ENCODE measurements at regions not wholly inside any gene's neighbourhood (a gene's known extent, or its start where the extent isn't known, plus 50 kb on each side); places are given as distances from the start of the nearest gene placed in this dataset.

DNA sequence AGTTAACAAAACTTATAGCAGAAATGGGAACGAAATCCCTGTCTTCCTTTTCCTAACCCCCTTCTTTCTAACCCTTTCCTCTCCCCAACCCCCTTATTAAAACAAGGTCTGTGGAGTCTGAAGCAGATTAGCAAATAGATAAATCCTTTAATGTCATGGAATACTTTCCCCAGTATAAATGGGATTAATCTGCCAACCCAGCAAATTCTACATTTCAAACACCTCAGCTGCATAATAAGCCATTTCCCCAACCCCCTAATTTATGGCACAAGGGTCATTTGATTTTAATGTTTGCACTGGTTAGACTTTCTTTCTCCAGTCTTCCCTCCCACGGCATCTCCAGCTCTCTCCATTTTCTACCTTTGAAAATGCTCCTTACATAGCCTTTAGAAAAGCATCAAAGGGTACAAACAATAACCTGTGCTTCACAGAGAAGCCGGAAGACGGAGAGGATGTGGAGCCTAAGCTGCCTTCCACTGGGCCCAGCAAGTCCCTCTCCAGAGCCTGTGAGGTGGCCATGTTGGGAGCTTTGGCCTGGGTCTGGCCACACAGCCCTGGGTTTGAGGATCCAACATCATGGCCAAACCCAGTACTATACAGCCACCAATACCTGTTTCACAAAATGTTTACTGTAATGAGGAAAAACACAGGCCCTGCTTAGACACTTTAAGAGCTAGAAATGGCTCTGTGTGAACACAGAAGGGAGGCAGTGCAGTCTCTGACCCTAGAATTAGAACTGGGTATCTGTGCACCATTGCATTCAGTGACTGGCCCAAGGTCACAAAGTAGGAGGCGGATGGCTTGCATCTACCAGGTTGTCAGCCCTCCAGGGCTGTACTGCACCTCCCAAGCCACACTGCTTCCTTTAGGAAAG, 56.9 kb upstream of the SPRY1 start:
- Mint-ChIP-seq H3K4me1 (ENCODE audit: low read depth) (no peaks in the 10 kb centered on the region), H3K9me3 (no peaks in the 10 kb centered on the region), H3K27ac (no peak overlapping the region), H3K4me3 (no peak overlapping the region), H3K36me3 (no peaks in the 10 kb centered on the region), H3K27me3 (peaks cover 7% of the 10 kb centered on the region)
- ChIA-PET CTCF (no interaction called here), POLR2A (no interaction called here)
- no peak for DNase-seq
- intact Hi-C loops (cut with micrococcal nuclease) = no loop called here

GRCh38 chr4:123340381-123340701, 56.3 kb upstream of the SPRY1 start:
- Mint-ChIP-seq H3K4me1 (ENCODE audit: low read depth) (no peaks in the 10 kb centered on the region), H3K27ac (no peak overlapping the region), H3K9me3 (no peaks in the 10 kb centered on the region), H3K4me3 (no peak overlapping the region), H3K36me3 (no peaks in the 10 kb centered on the region), H3K27me3 (peaks cover 7% of the 10 kb centered on the region)
- ChIA-PET CTCF (interaction anchor here (0.6 kb wide), 1 partner anchor 34 kb away, joined by 3 read pairs; no protein-coding TSS in a partner anchor), POLR2A (no interaction called here)
- intact Hi-C loops (cut with micrococcal nuclease) = no loop called here
- DNase-seq = no peak

GRCh38 chr4:123342498-123342897, 54.1 kb upstream of the SPRY1 start:
- no peaks in the 10 kb centered on the region for H3K36me3 Mint-ChIP-seq
- DNase-seq = no peak
- peaks cover 7% of the 10 kb centered on the region for H3K27me3 Mint-ChIP-seq
- CTCF ChIA-PET = no interaction called here
- H3K9me3 Mint-ChIP-seq = no peaks in the 10 kb centered on the region
- POLR2A ChIA-PET = no interaction called here
- no peak overlapping the region for H3K27ac Mint-ChIP-seq
- no peaks in the 10 kb centered on the region for H3K4me1 Mint-ChIP-seq (ENCODE audit: low read depth)
- intact Hi-C loops (cut with micrococcal nuclease) = no loop called here
- H3K4me3 Mint-ChIP-seq = no peak overlapping the region

DNA sequence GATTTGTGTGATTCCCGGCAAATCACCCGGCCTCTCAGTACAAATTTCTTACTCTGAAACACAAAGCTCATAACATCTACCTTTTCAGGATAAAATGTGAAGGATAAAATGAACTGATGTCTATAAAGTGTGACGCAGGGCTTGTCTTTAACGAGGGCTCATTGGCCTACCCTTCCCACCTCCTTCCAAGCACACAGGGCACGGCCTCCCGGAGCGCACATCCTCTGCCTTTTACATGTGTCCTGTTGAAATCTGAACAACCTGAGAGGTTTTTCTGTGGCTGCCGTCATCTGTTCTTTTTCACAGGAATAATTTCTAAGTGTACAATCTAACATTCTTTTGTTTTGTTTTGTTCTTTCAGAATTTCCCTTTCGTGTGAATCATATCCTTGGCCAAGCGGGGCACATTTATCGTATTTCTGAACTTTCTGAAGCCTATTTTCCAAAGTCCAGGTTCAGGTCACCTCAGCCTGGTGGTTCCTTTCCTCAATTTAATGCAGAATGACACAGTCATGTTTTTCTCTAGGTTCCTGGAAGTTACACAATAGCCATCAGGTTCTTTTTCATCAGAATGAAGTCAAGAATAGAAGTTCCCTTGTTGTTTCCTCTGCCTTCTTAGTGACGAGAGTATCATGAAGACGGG, 53.1 kb upstream of the SPRY1 start:
- intact Hi-C loops (cut with micrococcal nuclease) = no loop called here
- POLR2A ChIA-PET = no interaction called here
- Mint-ChIP-seq H3K27ac (no peak overlapping the region), H3K9me3 (no peaks in the 10 kb centered on the region), H3K27me3 (peaks cover 7% of the 10 kb centered on the region), H3K4me1 (ENCODE audit: low read depth) (no peaks in the 10 kb centered on the region), H3K36me3 (no peaks in the 10 kb centered on the region), H3K4me3 (no peak overlapping the region)
- no peak for DNase-seq
- CTCF ChIA-PET = no interaction called here

DNA sequence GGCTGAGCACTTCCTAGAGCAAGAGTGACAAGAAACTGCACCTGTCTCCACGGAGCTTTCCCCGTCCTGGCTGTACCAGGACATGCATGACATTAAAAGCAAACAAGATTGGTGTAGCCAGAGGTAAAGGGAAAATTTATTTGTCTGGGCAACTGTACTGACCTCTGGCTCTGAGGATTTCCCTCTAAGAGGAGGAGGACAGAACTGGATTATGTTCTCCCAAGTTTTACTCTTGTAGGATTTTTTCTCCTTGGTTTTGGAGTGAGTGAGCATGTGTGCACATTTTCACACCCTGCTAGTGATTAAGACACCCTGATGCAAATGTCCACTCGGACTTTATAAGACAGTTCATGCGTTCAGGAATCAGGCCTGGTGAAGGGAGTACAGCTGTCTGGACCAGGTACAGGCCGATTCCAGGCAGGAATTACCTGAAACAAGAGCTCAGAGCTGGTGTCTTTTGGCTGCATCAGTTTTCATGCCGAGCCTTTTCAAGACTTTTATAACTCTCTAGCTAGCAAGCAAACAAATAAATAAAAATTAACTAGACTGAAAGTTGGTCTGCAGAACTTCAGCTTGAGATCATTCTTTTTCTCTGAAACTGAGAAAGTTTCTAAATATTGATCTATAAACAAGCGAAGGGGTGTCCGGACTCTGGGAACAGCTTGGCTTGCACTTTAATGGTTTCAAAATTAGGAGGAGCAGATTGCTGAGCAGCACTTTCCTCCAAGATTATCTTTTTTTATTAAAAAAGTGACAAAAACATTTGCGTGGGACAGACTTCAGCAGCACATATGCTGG, 51.3 kb upstream of the SPRY1 start:
- H3K27me3 Mint-ChIP-seq = peaks cover 5% of the 10 kb centered on the region
- H3K27ac Mint-ChIP-seq = no peak overlapping the region
- POLR2A ChIA-PET = no interaction called here
- no peaks in the 10 kb centered on the region for H3K36me3 Mint-ChIP-seq
- CTCF ChIA-PET = interaction anchor here (0.8 kb wide), 1 partner anchor 12 kb away, joined by 4 read pairs; no protein-coding TSS in a partner anchor
- H3K4me1 Mint-ChIP-seq (ENCODE audit: low read depth) = no peaks in the 10 kb centered on the region
- H3K9me3 Mint-ChIP-seq = no peaks in the 10 kb centered on the region
- H3K4me3 Mint-ChIP-seq = no peak overlapping the region
- intact Hi-C loops (cut with micrococcal nuclease) = no loop called here
- no peak for DNase-seq

- CTCF ChIA-PET = no interaction called here
- H3K27me3 Mint-ChIP-seq = peaks cover 8% of the 10 kb centered on the region
- H3K9me3 Mint-ChIP-seq = no peaks in the 10 kb centered on the region
- H3K4me1 Mint-ChIP-seq (ENCODE audit: low read depth) = no peaks in the 10 kb centered on the region
- no peak for DNase-seq
- POLR2A ChIA-PET = no interaction called here
- no peaks in the 10 kb centered on the region for H3K36me3 Mint-ChIP-seq
- intact Hi-C loops (cut with micrococcal nuclease) = no loop called here
- H3K27ac Mint-ChIP-seq = no peak overlapping the region
- H3K4me3 Mint-ChIP-seq = no peak overlapping the region
These were observed 50.7 kb upstream of the SPRY1 start for GRCh38 chr4:123345935-123346300.

- Mint-ChIP-seq H3K4me1 (ENCODE audit: low read depth) (no peaks in the 10 kb centered on the region), H3K36me3 (no peaks in the 10 kb centered on the region), H3K27me3 (peaks cover 8% of the 10 kb centered on the region), H3K9me3 (no peaks in the 10 kb centered on the region), H3K4me3 (no peak overlapping the region), H3K27ac (no peak overlapping the region)
- DNase-seq = no peak
- POLR2A ChIA-PET = no interaction called here
- intact Hi-C loops (cut with micrococcal nuclease) = no loop called here
- CTCF ChIA-PET = no interaction called here
These were observed 50.2 kb upstream of the SPRY1 start for GRCh38 chr4:123346330-123346940.
